Fibroblast of lung (primary cell): ENCODE measurements at regions not wholly inside any gene's neighbourhood (a gene's known extent, or its start where the extent isn't known, plus 50 kb on each side); places are given as distances from the start of the nearest gene placed in this dataset.

Experiments
- DNase-seq, 2 donors: peaks; one replicate each; pipeline versions ENCODE4 v3.0.0 to v3.0.0-alpha.2; 2010; ENCODE audit warnings: low read depth in 2 of 2
- H2AFZ ChIP-seq: 2 replicates; pipeline ENCODE4 v1.5.1; 2012; ENCODE audit warnings: low read length, control low read depth, inconsistent platforms
- H3K27ac ChIP-seq: 2 replicates; pipeline ENCODE4 v1.5.1; 2011; ENCODE audit warnings: low read length, control low read depth; ENCODE audit not compliant: insufficient read depth
- H3K27me3 ChIP-seq: 2 replicates; pipeline ENCODE4 v1.5.1; 2011; ENCODE audit warnings: mild to moderate bottlenecking, low read length; ENCODE audit not compliant: control insufficient read depth, insufficient read depth
- H3K36me3 ChIP-seq: 2 replicates; pipeline ENCODE4 v1.5.1; 2011; ENCODE audit warnings: low read length; ENCODE audit not compliant: control insufficient read depth, insufficient read depth
- H3K4me1 ChIP-seq: 2 replicates; pipeline ENCODE4 v1.5.1; 2011; ENCODE audit warnings: low read length; ENCODE audit not compliant: control insufficient read depth, insufficient read depth; ENCODE audit errors: extremely low read depth
- H3K4me2 ChIP-seq: 2 replicates; pipeline ENCODE4 v1.5.1; 2011; ENCODE audit warnings: low read length, control low read depth; ENCODE audit not compliant: insufficient read depth; ENCODE audit errors: extremely low read depth
- H3K4me3 ChIP-seq, 4 experiments: fragments of 200-600 bp in 1 of 4; sonication (generic) in 1 of 4; replicated peaks in 1 of 4; 2 replicates each; pipeline ENCODE4 v1.5.1; 2011 to 2016; ENCODE audit warnings: low read length in 4 of 4, low read depth in 3 of 4, mild to moderate bottlenecking in 3 of 4, control low read depth in 2 of 4, inconsistent platforms in 1 of 4, mixed read lengths in 1 of 4; ENCODE audit not compliant: insufficient read depth in 1 of 4; ENCODE audit errors: control extremely low read depth in 1 of 4
- H3K79me2 ChIP-seq: 2 replicates; pipeline ENCODE4 v1.5.1; 2012; ENCODE audit warnings: mild to moderate bottlenecking, low read length, inconsistent platforms; ENCODE audit not compliant: control insufficient read depth, insufficient read depth
- H3K9ac ChIP-seq: 2 replicates; pipeline ENCODE4 v1.5.1; 2011; ENCODE audit warnings: mild to moderate bottlenecking, low read length, control low read depth; ENCODE audit not compliant: insufficient read depth
- H3K9me3 ChIP-seq: 2 replicates; pipeline ENCODE4 v1.5.1; 2012; ENCODE audit warnings: low read depth, low read length; ENCODE audit not compliant: control insufficient read depth, insufficient read depth
- H4K20me1 ChIP-seq: 2 replicates; pipeline ENCODE4 v1.5.1; 2011; ENCODE audit warnings: low read length; ENCODE audit not compliant: control insufficient read depth, insufficient read depth; ENCODE audit errors: extremely low read depth
- EZH2 ChIP-seq: IDR thresholded peaks from 2 replicates; pipeline ENCODE4 v1.5.1; 2012; ENCODE audit warnings: low read length, control low read depth, mild to moderate bottlenecking; ENCODE audit errors: missing control alignments
- TF ChIP-seq, protein P1 (sequence below), 2 donors: IDR thresholded peaks in 1 of 2; conservative IDR thresholded peaks in 1 of 2; 1 replicate in 1 of 2; 2 replicates in 1 of 2; pipeline ENCODE4 v1.5.1; 2011 to 2012; ENCODE audit warnings: low read length in 2 of 2, control low read depth in 1 of 2, inconsistent platforms in 1 of 2, low read depth in 1 of 2, mild to moderate bottlenecking in 1 of 2

DNA sequence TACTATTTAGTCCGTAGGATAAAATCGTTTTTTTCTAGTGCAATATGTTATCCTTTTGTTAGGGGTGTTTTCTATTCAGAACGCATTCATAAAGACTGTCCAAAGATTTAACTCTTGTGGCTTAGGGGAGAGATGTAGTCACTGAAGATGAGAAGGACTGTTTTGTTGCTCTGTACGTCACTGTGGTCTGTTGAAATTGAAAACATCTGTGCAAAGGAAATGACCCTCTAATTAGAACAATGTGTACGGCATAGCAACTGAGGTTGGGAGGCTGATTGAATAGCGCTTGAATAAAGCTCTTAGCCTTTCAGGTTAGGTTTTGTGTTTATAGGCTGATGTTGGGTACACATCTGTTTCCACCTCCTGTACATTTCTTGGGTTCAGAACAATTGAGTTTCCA, 453.4 kb upstream of the AKR1E2 start:
- no peaks in the 10 kb centered on the region for H3K36me3 ChIP-seq
- H3K79me2 ChIP-seq = no peaks in the 10 kb centered on the region
- no peak for TF ChIP-seq EZH2
- TF ChIP-seq, protein P1, sequence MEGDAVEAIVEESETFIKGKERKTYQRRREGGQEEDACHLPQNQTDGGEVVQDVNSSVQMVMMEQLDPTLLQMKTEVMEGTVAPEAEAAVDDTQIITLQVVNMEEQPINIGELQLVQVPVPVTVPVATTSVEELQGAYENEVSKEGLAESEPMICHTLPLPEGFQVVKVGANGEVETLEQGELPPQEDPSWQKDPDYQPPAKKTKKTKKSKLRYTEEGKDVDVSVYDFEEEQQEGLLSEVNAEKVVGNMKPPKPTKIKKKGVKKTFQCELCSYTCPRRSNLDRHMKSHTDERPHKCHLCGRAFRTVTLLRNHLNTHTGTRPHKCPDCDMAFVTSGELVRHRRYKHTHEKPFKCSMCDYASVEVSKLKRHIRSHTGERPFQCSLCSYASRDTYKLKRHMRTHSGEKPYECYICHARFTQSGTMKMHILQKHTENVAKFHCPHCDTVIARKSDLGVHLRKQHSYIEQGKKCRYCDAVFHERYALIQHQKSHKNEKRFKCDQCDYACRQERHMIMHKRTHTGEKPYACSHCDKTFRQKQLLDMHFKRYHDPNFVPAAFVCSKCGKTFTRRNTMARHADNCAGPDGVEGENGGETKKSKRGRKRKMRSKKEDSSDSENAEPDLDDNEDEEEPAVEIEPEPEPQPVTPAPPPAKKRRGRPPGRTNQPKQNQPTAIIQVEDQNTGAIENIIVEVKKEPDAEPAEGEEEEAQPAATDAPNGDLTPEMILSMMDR (conservative IDR thresholded peaks at IDR 0.05 in 1 of 2, IDR thresholded peaks at IDR 0.05 in 1 of 2; ENCODE audit: low read depth in 1 of 2, low read length in 2 of 2) = no peak
- no peaks in the 10 kb centered on the region for H3K9me3 ChIP-seq
- no peak overlapping the region for H3K4me2 ChIP-seq
- H3K27ac ChIP-seq = peak overlapping the region; percentile 76
- no peak overlapping the region for H3K9ac ChIP-seq
- peaks cover 9% of the 10 kb centered on the region for H3K4me1 ChIP-seq
- H3K4me3 ChIP-seq = no peak overlapping the region
- peak; percentile 98 to 100 for DNase-seq
- no peaks in the 10 kb centered on the region for H4K20me1 ChIP-seq
- H2AFZ ChIP-seq = no peak overlapping the region
- H3K27me3 ChIP-seq = no peaks in the 10 kb centered on the region

DNA sequence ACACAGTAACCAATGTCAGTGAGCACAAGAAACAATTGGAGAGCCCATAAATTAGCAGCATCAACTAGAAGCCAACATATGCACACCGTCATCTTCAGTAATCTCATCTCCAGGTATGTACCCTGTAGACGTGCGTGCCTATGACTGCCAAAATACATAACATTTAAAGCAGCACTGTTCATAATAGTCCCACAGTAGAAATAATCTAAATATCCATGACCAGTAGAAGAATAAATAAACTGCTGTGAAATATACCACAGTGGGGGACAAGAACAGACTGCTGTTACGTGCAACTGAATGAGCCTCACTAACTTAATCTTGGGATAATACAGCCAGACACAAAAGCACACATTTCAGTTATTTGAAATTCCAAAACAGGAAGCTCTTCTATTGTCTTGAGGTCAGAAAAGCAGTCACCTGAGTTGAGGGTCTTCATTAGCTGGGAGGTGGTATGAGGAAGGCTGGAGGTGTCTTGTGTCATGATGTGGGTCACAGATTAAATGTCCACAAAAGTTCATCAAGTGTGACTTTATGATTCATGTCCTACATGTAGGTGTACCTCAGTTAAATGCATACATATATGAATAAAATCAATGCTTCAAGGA, 454.2 kb upstream of the AKR1E2 start:
- Histone ChIP-seq H4K20me1 (no peaks in the 10 kb centered on the region), H3K79me2 (no peaks in the 10 kb centered on the region), H3K9ac (no peak overlapping the region), H3K4me2 (no peak overlapping the region), H2AFZ (no peak overlapping the region), H3K36me3 (no peaks in the 10 kb centered on the region), H3K4me1 (peaks cover 9% of the 10 kb centered on the region), H3K4me3 (no peak overlapping the region), H3K27me3 (no peaks in the 10 kb centered on the region), H3K9me3 (no peaks in the 10 kb centered on the region), H3K27ac (peak overlapping the region; percentile 63)
- peak in 1 of 2 donors; percentile 9 for DNase-seq
- TF ChIP-seq, protein P1 (conservative IDR thresholded peaks at IDR 0.05 in 1 of 2, IDR thresholded peaks at IDR 0.05 in 1 of 2; ENCODE audit: low read depth in 1 of 2, low read length in 2 of 2) = no peak
- no peak for TF ChIP-seq EZH2

DNA sequence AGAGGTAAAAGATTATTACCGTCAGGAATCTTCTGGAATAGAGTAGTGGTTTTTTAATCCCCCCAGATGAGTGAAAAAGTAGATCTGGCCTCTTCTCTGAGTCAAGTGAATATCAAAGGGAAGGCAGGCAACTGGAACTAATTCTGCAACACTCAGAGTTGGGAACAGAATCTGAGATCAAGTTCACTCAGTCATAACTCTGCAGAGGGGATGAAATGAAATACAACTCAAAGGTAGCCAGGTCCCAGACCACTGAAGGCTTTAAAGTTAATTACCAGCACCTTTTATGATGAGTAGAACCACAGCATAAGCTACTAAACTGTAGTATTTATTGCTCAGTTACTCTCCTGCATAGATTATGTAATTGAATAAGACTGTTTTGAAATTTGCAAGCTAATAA, 455.6 kb upstream of the AKR1E2 start:
- H2AFZ ChIP-seq = no peak overlapping the region

More for the DNA sequence above, 455.6 kb upstream of the AKR1E2 start:
- Histone ChIP-seq H3K4me2 (no peak overlapping the region), H3K9ac (no peak overlapping the region), H4K20me1 (no peaks in the 10 kb centered on the region), H3K4me1 (peaks cover 9% of the 10 kb centered on the region), H3K9me3 (no peaks in the 10 kb centered on the region), H3K4me3 (no peak overlapping the region), H3K27ac (no peak overlapping the region), H3K79me2 (no peaks in the 10 kb centered on the region), H3K27me3 (no peaks in the 10 kb centered on the region), H3K36me3 (no peaks in the 10 kb centered on the region)
- TF ChIP-seq, protein P1 (conservative IDR thresholded peaks at IDR 0.05 in 1 of 2, IDR thresholded peaks at IDR 0.05 in 1 of 2; ENCODE audit: low read depth in 1 of 2, low read length in 2 of 2) = no peak
- no peak for TF ChIP-seq EZH2
- peak; percentile 39 to 50 for DNase-seq
